Body of pancreas (tissue), 4 donors: ENCODE measurements at regions not wholly inside any gene's neighbourhood (a gene's known extent, or its start where the extent isn't known, plus 50 kb on each side); places are given as distances from the start of the nearest gene placed in this dataset.
"Not testable (repeated sequence)": the region's sequence is repeated elsewhere in the genome, so short reads cannot be mapped to it uniquely, and the experiment has no call there.

Experiments used
- POLR2A ChIP-seq, 3 donors: fragments of 450-650 bp; IDR thresholded peaks; one replicate each; pipeline ENCODE4 v1.6.1; 2016; ENCODE audit warnings: antibody characterized with exemption in 3 of 3, mild to moderate bottlenecking in 2 of 3
- TF ChIP-seq, protein P1 (sequence below), 7 experiments: fragments of 450-650 bp in 4 of 7; fragments of 200-600 bp in 3 of 7; sonication (generic) in 3 of 7; IDR thresholded peaks; one replicate each; pipeline ENCODE4 v1.5.1; 2016 to 2019; ENCODE audit warnings: antibody characterized with exemption in 7 of 7

DNA sequence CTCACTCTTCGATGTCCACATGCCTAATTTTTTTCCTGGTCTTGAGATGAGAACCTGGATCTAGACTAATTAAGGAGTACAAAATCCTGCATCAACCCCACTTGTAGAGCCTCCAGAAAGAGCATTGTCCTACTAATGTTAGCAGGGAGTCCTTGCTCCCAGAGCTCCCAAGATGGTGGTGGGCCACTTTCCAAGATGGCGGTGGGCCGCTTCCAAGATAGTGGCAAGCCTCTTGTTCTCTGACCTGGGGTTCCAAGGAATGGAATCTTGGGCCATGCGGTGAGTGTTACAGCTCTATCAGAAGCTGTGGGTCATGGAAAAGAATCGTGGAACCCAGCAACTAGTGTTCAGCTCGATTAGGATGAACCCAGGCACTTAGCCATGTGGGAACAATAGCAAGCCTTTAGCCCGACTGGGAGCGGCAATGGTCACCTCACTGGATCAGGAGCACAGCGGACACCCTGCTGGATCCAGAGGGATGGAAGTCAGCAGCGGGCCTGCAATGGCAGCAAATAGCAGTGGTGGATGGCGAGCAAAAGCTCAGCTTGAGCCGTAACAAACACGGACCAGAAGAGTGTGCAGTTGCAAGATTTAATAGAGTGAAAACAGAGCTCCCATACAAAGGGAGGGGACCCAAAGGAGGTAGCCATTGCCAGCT is 1997.5 kb upstream of the RAG2 start:
- TF ChIP-seq, protein P1, sequence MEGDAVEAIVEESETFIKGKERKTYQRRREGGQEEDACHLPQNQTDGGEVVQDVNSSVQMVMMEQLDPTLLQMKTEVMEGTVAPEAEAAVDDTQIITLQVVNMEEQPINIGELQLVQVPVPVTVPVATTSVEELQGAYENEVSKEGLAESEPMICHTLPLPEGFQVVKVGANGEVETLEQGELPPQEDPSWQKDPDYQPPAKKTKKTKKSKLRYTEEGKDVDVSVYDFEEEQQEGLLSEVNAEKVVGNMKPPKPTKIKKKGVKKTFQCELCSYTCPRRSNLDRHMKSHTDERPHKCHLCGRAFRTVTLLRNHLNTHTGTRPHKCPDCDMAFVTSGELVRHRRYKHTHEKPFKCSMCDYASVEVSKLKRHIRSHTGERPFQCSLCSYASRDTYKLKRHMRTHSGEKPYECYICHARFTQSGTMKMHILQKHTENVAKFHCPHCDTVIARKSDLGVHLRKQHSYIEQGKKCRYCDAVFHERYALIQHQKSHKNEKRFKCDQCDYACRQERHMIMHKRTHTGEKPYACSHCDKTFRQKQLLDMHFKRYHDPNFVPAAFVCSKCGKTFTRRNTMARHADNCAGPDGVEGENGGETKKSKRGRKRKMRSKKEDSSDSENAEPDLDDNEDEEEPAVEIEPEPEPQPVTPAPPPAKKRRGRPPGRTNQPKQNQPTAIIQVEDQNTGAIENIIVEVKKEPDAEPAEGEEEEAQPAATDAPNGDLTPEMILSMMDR (IDR thresholded peaks at IDR 0.05), result not testable (repeated sequence)
- TF ChIP-seq POLR2A (IDR thresholded peaks at IDR 0.05), result not testable (repeated sequence)
